Hepatocyte (in vitro differentiated cells): ENCODE measurements at regions not wholly inside any gene's neighbourhood (a gene's known extent, or its start where the extent isn't known, plus 50 kb on each side); places are given as distances from the start of the nearest gene placed in this dataset.

Experiments used
- EZH2phosphoT487 ChIP-seq: fragments of 200-600 bp; sonication (generic); IDR thresholded peaks from one replicate; pipeline ENCODE4 v1.6.1; 2018; ENCODE audit warnings: antibody characterized with exemption, mild to moderate bottlenecking, low read depth, moderate library complexity; ENCODE audit not compliant: unreplicated experiment, severe bottlenecking
- TF ChIP-seq, protein P1 (sequence below): fragments of 200-600 bp; sonication (generic); IDR thresholded peaks from 2 replicates; pipeline ENCODE4 v1.5.1; 2016; ENCODE audit warnings: antibody characterized with exemption, mild to moderate bottlenecking; ENCODE audit not compliant: poor library complexity

DNA sequence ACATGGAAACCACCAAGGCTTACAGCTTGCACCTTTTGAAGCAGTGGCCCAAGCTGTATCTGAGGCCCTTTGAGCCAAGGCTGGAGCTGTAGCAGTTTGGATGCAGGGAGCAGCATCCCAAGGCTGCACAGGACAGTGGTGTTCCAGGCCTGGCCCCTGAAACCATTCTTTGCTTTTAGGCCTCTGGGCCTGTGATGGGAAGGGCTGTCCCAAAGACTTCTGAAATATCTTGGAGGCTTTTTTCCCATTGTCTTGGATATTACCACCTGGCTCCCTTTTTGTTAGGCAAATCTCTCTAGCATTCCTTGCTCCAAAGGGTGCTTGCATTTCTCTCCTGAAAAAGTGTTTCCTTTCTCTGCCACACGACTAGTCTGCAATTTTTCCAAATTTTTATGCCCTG lies 302.8 kb upstream of the MDFIC2 start:
- TF ChIP-seq, protein P1, sequence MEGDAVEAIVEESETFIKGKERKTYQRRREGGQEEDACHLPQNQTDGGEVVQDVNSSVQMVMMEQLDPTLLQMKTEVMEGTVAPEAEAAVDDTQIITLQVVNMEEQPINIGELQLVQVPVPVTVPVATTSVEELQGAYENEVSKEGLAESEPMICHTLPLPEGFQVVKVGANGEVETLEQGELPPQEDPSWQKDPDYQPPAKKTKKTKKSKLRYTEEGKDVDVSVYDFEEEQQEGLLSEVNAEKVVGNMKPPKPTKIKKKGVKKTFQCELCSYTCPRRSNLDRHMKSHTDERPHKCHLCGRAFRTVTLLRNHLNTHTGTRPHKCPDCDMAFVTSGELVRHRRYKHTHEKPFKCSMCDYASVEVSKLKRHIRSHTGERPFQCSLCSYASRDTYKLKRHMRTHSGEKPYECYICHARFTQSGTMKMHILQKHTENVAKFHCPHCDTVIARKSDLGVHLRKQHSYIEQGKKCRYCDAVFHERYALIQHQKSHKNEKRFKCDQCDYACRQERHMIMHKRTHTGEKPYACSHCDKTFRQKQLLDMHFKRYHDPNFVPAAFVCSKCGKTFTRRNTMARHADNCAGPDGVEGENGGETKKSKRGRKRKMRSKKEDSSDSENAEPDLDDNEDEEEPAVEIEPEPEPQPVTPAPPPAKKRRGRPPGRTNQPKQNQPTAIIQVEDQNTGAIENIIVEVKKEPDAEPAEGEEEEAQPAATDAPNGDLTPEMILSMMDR, result no peak
- TF ChIP-seq EZH2phosphoT487, result no peak
